ENCODE measurements at regions not wholly inside any gene's neighbourhood (a gene's known extent, or its start where the extent isn't known, plus 50 kb on each side); places are given as distances from the start of the nearest gene placed in this dataset.

GRCh38 chr2:129798301-129798581 is 181.2 kb upstream of the RAB6C start:
- TF ChIP-seq, protein P1, sequence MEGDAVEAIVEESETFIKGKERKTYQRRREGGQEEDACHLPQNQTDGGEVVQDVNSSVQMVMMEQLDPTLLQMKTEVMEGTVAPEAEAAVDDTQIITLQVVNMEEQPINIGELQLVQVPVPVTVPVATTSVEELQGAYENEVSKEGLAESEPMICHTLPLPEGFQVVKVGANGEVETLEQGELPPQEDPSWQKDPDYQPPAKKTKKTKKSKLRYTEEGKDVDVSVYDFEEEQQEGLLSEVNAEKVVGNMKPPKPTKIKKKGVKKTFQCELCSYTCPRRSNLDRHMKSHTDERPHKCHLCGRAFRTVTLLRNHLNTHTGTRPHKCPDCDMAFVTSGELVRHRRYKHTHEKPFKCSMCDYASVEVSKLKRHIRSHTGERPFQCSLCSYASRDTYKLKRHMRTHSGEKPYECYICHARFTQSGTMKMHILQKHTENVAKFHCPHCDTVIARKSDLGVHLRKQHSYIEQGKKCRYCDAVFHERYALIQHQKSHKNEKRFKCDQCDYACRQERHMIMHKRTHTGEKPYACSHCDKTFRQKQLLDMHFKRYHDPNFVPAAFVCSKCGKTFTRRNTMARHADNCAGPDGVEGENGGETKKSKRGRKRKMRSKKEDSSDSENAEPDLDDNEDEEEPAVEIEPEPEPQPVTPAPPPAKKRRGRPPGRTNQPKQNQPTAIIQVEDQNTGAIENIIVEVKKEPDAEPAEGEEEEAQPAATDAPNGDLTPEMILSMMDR (IDR thresholded peaks at IDR 0.05; ENCODE audit: insufficient read depth, low read depth, low read length): no peak
- no peak overlapping the region for H3K4me3 ChIP-seq (ENCODE audit: low read depth, low read length)
- DNase-seq (ENCODE audit: low read depth): no peak

- TF ChIP-seq, protein P1 (IDR thresholded peaks at IDR 0.05; ENCODE audit: insufficient read depth, low read depth, low read length): no peak
- H3K4me3 ChIP-seq (ENCODE audit: low read depth, low read length): no peak overlapping the region
- no peak for DNase-seq (ENCODE audit: low read depth)
Measured at GRCh38 chr2:129798626-129799025, 180.8 kb upstream of the RAB6C start.

DNA sequence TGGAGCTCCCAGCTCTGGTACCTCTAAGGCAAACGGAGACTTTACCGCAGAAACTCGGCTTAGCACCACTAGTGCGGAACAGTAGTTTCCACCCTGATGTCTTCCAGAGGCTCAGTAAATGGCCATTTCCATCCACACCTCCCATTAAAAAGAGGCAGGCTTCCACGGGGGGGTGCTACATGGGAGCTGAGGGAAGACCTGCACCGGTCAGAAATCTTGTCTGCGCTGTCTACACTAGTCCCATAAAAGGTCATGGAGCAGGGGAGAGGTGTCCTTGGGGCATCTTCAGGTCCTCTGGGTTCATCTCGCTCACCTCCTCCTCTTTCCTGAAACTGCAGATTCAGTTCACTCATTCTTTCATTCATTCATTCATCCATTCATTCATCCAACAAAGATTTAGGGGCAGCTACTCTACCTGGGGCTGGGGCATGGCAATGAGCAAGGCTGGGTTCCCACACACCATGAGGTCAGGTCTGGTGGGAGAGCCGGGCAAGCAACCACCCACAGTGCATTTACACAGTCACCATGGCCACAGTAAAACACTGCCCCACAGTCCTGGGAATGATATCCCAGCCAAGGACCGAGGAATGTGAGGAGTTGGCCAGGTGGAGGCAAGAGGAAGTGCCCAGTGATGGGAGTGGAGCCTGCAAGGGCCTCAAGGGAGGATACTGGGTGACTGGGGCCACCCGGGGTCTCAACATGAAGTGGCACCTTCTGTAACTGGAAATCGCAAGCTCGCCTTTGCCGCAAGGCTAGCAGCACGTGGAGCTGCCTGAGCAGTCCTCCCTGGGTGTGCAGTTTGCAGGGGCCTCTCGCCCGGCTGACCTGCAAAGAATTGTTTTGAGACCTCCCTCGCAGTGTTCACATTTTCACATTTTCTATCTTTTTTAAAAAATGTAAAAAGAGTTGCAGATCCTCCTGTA is 180.2 kb upstream of the RAB6C start:
- TF ChIP-seq, protein P1 (IDR thresholded peaks at IDR 0.05; ENCODE audit: insufficient read depth, low read depth, low read length): no peak
- no peak for DNase-seq (ENCODE audit: low read depth)
- no peak overlapping the region for H3K4me3 ChIP-seq (ENCODE audit: low read depth, low read length)

DNA sequence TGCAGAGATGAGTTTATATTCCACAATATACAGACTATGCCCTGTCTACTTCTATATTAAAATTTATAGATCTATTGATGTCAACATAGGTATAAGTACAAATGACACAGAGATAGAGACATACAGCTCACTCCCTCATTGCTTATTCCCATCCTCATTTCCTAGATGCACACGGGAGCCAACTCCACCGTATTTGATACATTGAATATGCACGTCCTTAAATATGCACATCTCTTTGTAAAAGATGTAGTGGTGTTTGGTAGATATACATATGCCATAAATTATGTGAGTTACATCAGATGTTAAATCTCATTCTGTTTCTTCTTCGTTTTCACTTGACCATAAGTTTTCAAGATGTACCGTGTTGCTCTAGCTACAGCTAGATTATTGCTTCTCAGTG is 179.2 kb upstream of the RAB6C start:
- TF ChIP-seq, protein P1 (IDR thresholded peaks at IDR 0.05; ENCODE audit: insufficient read depth, low read depth, low read length): no peak
- no peak overlapping the region for H3K4me3 ChIP-seq (ENCODE audit: low read depth, low read length)
- no peak for DNase-seq (ENCODE audit: low read depth)

DNA sequence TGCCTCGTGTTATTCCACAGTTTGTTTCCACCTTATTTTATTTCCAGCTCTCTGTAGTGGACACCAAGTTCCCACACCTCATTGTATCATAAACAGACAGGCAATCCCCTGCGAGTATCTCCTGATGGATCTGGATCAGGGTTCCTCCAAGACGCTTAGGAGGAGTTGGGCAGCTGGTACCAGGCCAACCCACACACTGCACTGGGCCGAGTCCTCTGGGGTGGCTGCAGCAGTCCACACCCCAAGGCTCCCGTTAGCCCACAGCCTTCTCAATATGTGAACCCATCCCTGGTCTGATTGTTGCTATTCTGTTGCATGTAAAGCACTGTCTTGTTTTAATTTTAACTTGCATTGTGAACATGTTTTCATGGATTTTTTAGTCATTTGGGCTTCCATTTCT is 178.8 kb upstream of the RAB6C start:
- TF ChIP-seq, protein P1 (IDR thresholded peaks at IDR 0.05; ENCODE audit: insufficient read depth, low read depth, low read length): no peak
- DNase-seq (ENCODE audit: low read depth): no peak
- H3K4me3 ChIP-seq (ENCODE audit: low read depth, low read length): no peak overlapping the region

DNA sequence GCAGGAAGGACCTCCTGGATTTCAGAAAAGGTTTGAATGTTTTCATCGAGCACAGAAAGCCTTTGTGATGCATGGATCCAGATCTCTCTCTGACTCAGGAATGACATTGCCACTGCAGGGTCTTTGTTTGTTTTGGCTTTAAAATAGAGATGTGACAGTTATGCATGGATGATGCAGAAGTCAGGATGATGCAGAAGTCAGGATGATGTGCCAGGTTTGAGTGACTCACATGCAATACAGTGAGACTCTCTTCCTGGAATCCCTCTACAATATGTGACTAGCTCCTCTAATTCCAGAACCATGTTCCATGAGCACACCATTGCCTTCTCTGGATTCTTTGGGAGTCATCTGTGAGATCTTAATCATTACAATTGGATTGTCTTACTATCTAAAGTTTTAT is 177.9 kb upstream of the RAB6C start:
- no peak overlapping the region for H3K4me3 ChIP-seq (ENCODE audit: low read depth, low read length)
- DNase-seq (ENCODE audit: low read depth): no peak
- TF ChIP-seq, protein P1 (IDR thresholded peaks at IDR 0.05; ENCODE audit: insufficient read depth, low read depth, low read length): no peak

GRCh38 chr2:129802290-129802689 is 177.2 kb upstream of the RAB6C start:
- no peak for DNase-seq (ENCODE audit: low read depth)
- TF ChIP-seq, protein P1 (IDR thresholded peaks at IDR 0.05; ENCODE audit: insufficient read depth, low read depth, low read length): no peak
- no peak overlapping the region for H3K4me3 ChIP-seq (ENCODE audit: low read depth, low read length)

Data from fibroblast of villous mesenchyme (primary cell).